H7 (cell line): ENCODE measurements at regions not wholly inside any gene's neighbourhood (a gene's known extent, or its start where the extent isn't known, plus 50 kb on each side); places are given as distances from the start of the nearest gene placed in this dataset.
"Not testable (repeated sequence)": the region's sequence is repeated elsewhere in the genome, so short reads cannot be mapped to it uniquely, and the experiment has no call there.

Source experiments
- DNase-seq: peaks from one replicate; pipeline ENCODE4 v3.0.0; 2012
- H3K27me3 ChIP-seq: 2 replicates; pipeline ENCODE4 v1.6.0; 2011; ENCODE audit warnings: mild to moderate bottlenecking, low read length; ENCODE audit not compliant: control insufficient read depth, insufficient read depth
- H3K36me3 ChIP-seq: replicated peaks from 2 replicates; pipeline ENCODE4 v1.5.1; 2011; ENCODE audit warnings: low read length; ENCODE audit not compliant: control insufficient read depth, insufficient read depth
- H3K4me3 ChIP-seq: 2 replicates; pipeline ENCODE4 v1.5.1; 2011; ENCODE audit warnings: low read depth, mild to moderate bottlenecking, control low read depth, low read length, moderate library complexity; ENCODE audit not compliant: insufficient read depth

GRCh38 chr12:61161961-61162360, 1098.2 kb upstream of the USP15 start:
- H3K27me3 ChIP-seq = no peaks in the 10 kb centered on the region
- no peak for DNase-seq
- H3K36me3 ChIP-seq = no peaks in the 10 kb centered on the region
- no peak overlapping the region for H3K4me3 ChIP-seq

- DNase-seq = peak; percentile 3
- no peaks in the 10 kb centered on the region for H3K27me3 ChIP-seq
- H3K4me3 ChIP-seq = no peak overlapping the region
- no peaks in the 10 kb centered on the region for H3K36me3 ChIP-seq
These were observed 1071.2 kb upstream of the USP15 start for GRCh38 chr12:61188801-61189595.

GRCh38 chr12:61213646-61214045, 1046.6 kb upstream of the USP15 start:
- Histone ChIP-seq H3K27me3 (no peaks in the 10 kb centered on the region), H3K36me3 (no peaks in the 10 kb centered on the region), H3K4me3 (no peak overlapping the region)
- DNase-seq = no peak

GRCh38 chr12:61220337-61220736, 1039.9 kb upstream of the USP15 start:
- DNase-seq = no peak
- no peaks in the 10 kb centered on the region for H3K27me3 ChIP-seq
- no peak overlapping the region for H3K4me3 ChIP-seq
- H3K36me3 ChIP-seq = no peaks in the 10 kb centered on the region

- no peaks in the 10 kb centered on the region for H3K36me3 ChIP-seq
- H3K27me3 ChIP-seq = no peaks in the 10 kb centered on the region
- no peak overlapping the region for H3K4me3 ChIP-seq
- DNase-seq = no peak
These were observed 1028.2 kb upstream of the USP15 start for GRCh38 chr12:61232040-61232439.

- H3K4me3 ChIP-seq = no peak overlapping the region
- no peaks in the 10 kb centered on the region for H3K27me3 ChIP-seq
- H3K36me3 ChIP-seq = no peaks in the 10 kb centered on the region
- DNase-seq = no peak
These were observed 1009.9 kb upstream of the USP15 start for GRCh38 chr12:61250303-61250702.

GRCh38 chr12:61251076-61251475, 1009.1 kb upstream of the USP15 start:
- H3K27me3 ChIP-seq = no peaks in the 10 kb centered on the region
- no peak for DNase-seq
- no peak overlapping the region for H3K4me3 ChIP-seq
- no peaks in the 10 kb centered on the region for H3K36me3 ChIP-seq

- DNase-seq = no peak
- no peaks in the 10 kb centered on the region for H3K36me3 ChIP-seq
- H3K4me3 ChIP-seq = no peak overlapping the region
- no peaks in the 10 kb centered on the region for H3K27me3 ChIP-seq
These were observed 1006.0 kb upstream of the USP15 start for GRCh38 chr12:61254225-61254624.

GRCh38 chr12:61264294-61264693, 995.9 kb upstream of the USP15 start:
- H3K27me3 ChIP-seq, H3K36me3 ChIP-seq, H3K4me3 ChIP-seq, DNase-seq: not testable (repeated sequence)

- H3K4me3 ChIP-seq = no peak overlapping the region
- H3K36me3 ChIP-seq = no peaks in the 10 kb centered on the region
- no peaks in the 10 kb centered on the region for H3K27me3 ChIP-seq
- DNase-seq = no peak
These were observed 992.7 kb upstream of the USP15 start for GRCh38 chr12:61267474-61267873.

GRCh38 chr12:61272441-61272840, 987.8 kb upstream of the USP15 start:
- no peak for DNase-seq

GRCh38 chr12:61282790-61283575, 977.2 kb upstream of the USP15 start:
- no peaks in the 10 kb centered on the region for H3K36me3 ChIP-seq
- no peak overlapping the region for H3K4me3 ChIP-seq
- H3K27me3 ChIP-seq = no peaks in the 10 kb centered on the region
- no peak for DNase-seq

More at GRCh38 chr12:61272441-61272840, 987.8 kb upstream of the USP15 start:
- H3K36me3 ChIP-seq = no peaks in the 10 kb centered on the region
- no peaks in the 10 kb centered on the region for H3K27me3 ChIP-seq
- H3K4me3 ChIP-seq = no peak overlapping the region

- no peaks in the 10 kb centered on the region for H3K27me3 ChIP-seq
- no peaks in the 10 kb centered on the region for H3K36me3 ChIP-seq
- no peak for DNase-seq
- no peak overlapping the region for H3K4me3 ChIP-seq
These were observed 969.7 kb upstream of the USP15 start for GRCh38 chr12:61290473-61290872.

- no peak for DNase-seq
- Histone ChIP-seq H3K36me3 (no peaks in the 10 kb centered on the region), H3K4me3 (no peak overlapping the region), H3K27me3 (no peaks in the 10 kb centered on the region)
These were observed 968.6 kb upstream of the USP15 start for GRCh38 chr12:61291647-61292046.

- H3K27me3 ChIP-seq, H3K36me3 ChIP-seq, H3K4me3 ChIP-seq, DNase-seq: not testable (repeated sequence)
These were observed 966.2 kb upstream of the USP15 start for GRCh38 chr12:61294011-61294410.
